ENCODE measurements at regions not wholly inside any gene's neighbourhood (a gene's known extent, or its start where the extent isn't known, plus 50 kb on each side); places are given as distances from the start of the nearest gene placed in this dataset.

DNA sequence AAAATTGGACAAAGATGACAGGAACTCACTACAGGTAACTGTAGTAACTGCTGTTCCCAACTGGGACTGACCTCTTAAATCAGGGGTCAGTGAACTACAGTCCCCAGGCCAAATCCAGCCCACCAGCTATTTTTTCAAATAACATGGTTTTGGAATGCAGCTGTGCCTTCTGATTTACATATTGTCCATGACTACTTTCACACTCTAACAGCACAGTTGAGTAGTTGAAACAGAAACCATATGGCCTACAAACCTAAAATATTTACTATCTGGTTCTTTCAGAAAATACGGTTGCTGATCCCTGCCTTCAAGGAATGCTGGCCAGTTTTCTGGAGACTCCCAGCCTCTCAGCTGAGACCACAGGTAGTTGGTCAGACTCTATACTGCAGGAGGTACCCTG lies 161.5 kb upstream of the PRNP start:
- TF ChIP-seq, protein P1, sequence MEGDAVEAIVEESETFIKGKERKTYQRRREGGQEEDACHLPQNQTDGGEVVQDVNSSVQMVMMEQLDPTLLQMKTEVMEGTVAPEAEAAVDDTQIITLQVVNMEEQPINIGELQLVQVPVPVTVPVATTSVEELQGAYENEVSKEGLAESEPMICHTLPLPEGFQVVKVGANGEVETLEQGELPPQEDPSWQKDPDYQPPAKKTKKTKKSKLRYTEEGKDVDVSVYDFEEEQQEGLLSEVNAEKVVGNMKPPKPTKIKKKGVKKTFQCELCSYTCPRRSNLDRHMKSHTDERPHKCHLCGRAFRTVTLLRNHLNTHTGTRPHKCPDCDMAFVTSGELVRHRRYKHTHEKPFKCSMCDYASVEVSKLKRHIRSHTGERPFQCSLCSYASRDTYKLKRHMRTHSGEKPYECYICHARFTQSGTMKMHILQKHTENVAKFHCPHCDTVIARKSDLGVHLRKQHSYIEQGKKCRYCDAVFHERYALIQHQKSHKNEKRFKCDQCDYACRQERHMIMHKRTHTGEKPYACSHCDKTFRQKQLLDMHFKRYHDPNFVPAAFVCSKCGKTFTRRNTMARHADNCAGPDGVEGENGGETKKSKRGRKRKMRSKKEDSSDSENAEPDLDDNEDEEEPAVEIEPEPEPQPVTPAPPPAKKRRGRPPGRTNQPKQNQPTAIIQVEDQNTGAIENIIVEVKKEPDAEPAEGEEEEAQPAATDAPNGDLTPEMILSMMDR (IDR thresholded peaks at IDR 0.05; ENCODE audit: insufficient read depth, low read length, poor library complexity, severe bottlenecking) = no peak
- no peak for TF ChIP-seq EZH2phosphoT487 (conservative IDR thresholded peaks at IDR 0.05; ENCODE audit: low read length)

Measured in SU-DHL-6 (cell line).